GM19035 (cell line): ENCODE measurements at regions not wholly inside any gene's neighbourhood (a gene's known extent, or its start where the extent isn't known, plus 50 kb on each side); places are given as distances from the start of the nearest gene placed in this dataset.

Experiments
- ATAC-seq: cut with Tn5 transposase; IDR thresholded peaks from one replicate; pipeline ENCODE4 v1.9.1; 2021; ENCODE audit not compliant: unreplicated experiment

GRCh38 chr2:19300961-19301360, 57.5 kb downstream of the OSR1 start:
- no peak for ATAC-seq

- ATAC-seq = no peak
Observed at GRCh38 chr2:19299522-19299921, 58.9 kb downstream of the OSR1 start.

DNA sequence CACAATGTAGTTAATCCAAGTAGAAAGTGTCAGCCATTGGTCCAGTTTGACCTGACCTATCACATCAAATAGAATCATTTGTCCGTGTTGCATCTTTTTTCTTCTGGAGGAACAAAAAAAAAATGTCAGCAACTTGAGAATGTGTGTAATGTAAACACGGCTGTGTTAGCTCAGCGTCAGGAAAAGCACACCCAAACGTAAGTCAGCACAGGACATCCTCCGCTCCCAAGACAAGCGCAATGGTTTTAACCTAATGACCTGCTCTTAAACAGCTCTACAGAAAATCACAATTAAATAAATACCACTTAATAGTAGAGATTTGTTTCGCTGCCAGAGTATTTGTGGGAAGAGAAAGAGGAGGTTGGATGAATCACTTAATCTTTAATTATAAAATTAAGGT, 59.4 kb downstream of the OSR1 start:
- no peak for ATAC-seq

DNA sequence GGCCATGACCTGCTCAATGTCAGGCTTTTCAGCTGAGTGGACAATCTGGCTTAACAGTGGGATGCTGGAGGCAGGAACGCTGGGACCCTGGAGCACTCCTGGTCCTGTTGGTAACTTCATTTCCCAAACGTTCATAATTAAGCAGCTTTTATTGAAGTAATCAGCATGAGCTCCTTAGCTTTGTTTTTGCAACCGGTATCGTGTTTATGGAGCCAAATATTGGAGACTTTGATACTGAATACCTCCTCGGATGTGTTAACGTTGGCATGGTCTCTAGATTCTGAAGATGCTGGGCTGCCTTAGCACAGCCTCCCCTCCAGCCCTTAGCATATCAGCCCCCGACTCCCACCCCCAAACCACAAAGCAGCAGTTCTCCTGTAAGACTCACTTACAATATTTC, 60.7 kb downstream of the OSR1 start:
- no peak for ATAC-seq

GRCh38 chr2:19295998-19296502, 62.4 kb downstream of the OSR1 start:
- ATAC-seq = no peak

DNA sequence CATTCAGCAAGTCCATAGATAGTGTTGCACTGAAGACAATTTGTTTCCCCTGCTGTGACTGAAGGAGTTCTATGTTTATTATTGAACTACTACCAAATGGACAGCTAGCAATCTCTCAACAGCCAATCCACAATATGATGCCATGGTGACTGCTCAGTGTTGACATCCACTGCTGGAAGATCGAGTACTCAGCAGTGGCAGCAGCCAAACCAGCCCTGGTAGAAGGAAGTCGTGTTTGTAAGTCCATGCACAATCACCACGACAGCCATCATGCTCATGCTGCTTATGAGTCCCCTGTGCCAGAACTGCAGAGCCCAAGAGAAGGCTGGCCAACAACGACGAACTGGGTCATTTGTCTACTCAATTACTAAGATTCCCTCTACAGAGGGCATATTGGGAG, 66.4 kb downstream of the OSR1 start:
- no peak for ATAC-seq

DNA sequence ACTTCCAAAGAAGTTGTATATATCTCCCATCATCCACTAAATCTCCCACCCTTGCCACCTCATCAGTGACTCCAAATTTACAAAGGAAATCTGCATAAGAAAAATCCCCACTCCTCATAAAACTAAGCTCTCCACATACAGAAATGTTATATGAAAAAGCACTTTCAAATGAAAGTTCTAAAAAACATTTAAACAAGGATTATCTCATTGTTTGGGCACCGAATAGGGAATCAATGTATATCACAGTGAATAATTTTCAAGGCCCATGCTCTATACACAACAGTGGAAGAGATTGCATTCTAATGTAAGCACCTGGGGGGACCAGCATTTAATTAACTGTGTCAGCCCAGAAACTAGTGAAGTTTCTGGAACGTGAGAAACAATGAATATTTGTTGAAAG, 70.1 kb downstream of the OSR1 start:
- ATAC-seq = no peak

- ATAC-seq = no peak
Observed at GRCh38 chr2:19287324-19287723, 71.1 kb downstream of the OSR1 start.

DNA sequence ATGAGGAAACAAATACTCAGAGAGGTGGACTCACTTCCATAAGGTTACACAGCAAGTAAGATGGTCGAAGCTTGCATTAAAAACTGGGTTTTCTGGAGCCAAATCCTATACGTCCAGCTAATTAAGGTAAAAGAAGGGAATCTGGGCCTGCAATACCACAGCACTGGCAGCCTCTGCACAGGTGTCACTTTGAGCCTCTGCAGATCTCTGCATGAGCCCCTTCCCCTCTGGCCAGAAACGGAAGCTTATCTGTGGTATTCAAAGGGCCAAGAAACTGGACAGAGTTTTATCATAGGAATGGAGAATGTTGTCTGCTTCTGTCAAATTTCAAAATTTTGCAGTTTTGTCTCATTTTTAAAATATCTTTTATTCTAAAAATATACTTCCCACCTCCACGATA, 76.1 kb downstream of the OSR1 start:
- no peak for ATAC-seq

DNA sequence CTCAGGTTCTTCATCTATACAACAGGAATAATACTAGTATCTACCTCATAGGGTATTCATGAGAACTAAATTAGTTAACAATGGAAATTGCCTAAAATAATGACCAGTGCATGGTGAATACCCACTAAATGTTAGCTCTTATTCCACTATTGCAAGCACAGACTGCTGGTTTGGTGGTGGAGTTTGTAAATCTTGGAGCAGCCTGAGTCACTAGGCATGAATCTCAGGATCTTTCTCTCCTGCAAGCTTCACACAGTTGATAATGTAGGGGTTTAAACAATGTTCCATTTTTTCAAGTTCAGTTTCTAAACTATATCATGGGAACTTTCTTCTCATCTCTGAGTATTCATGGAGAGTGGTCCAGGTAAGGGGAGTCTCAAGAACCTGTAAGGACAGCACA, 84.0 kb downstream of the OSR1 start:
- ATAC-seq = no peak

GRCh38 chr2:19272941-19273470, 85.4 kb downstream of the OSR1 start:
- ATAC-seq = no peak

DNA sequence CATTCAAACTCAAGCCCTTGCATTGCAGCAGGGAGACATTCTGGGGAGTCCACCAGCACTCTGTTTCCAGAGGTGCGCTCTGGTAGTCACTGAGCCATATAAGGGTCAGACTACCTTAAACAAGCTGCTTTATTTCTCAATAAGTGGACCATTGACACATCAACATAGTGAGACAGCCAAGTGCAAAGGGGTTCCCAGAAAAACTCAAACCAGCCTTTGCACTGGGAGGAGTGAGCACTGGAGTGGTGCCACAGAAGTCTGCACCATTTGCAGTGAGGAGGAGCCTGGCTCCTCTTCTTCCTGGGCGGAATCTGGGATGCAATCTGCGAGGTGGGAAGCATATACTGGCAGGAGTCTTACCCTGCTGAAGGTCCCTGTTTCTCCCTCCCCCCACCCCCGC, 86.4 kb downstream of the OSR1 start:
- ATAC-seq = no peak

DNA sequence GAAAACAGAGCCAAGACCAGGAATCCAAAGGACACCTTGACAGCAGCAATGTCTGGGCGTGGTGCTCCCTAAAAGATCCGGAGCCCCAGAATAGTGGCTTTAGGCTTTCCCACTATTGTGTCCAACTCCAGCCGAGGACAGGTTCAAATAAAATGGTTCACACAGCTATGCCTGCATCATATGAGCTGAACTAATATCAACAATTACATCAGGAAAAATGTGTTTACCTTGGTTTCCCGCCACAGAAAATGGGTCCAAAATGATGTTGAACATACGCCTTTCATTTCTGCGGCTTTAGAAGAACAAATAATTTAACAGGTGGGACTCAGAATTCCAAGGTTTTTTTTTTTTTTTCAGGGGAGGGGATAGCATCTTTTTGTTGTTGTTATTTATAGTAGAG, 93.6 kb downstream of the OSR1 start:
- no peak for ATAC-seq

- no peak for ATAC-seq
Observed at GRCh38 chr2:19262150-19262549, 96.3 kb downstream of the OSR1 start.

- no peak for ATAC-seq
Observed at GRCh38 chr2:19261061-19261460, 97.4 kb downstream of the OSR1 start.

GRCh38 chr2:19256121-19256601, 102.3 kb downstream of the OSR1 start:
- ATAC-seq = no peak

GRCh38 chr2:19255481-19255880, 102.9 kb downstream of the OSR1 start:
- no peak for ATAC-seq

GRCh38 chr2:19251554-19251953, 106.9 kb downstream of the OSR1 start:
- ATAC-seq = no peak

DNA sequence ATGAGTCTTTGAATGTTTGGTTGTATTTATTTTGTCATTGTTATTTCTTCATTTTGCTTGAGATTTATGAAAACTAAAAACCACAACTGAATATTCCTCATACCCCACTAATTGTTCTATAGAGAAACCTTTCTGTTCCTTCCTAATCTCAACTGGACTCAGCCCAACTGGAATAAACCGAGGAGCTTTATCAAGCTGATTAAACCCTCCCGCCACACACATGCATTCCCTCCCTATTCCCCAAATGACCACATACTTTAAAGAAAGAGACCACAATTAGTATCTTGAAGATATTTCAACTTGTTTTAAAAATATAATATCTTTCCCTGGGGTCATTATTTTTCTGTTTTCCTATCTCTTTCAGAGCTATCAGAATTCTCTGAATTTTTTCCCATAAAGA, 107.5 kb downstream of the OSR1 start:
- no peak for ATAC-seq

DNA sequence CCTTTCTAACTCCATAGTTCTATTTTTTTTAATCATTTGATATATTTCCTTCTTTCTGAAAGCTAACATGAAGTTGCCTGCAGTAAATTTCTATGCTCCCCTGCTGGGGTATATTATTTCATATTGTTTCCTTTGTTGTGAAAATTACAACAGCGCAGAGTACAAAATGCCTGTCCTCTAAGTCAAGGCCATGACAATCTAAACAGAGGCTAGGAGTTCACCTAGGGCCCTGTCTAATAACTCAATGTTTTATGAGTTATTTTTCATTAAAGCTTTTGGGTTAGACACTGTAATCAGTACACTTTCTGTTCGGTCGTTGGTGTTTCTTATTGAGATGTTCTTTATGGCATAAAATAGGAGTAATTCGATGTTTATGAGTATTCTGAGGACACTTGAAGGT, 111.2 kb downstream of the OSR1 start:
- ATAC-seq = no peak

GRCh38 chr2:19246496-19246895, 111.9 kb downstream of the OSR1 start:
- no peak for ATAC-seq

DNA sequence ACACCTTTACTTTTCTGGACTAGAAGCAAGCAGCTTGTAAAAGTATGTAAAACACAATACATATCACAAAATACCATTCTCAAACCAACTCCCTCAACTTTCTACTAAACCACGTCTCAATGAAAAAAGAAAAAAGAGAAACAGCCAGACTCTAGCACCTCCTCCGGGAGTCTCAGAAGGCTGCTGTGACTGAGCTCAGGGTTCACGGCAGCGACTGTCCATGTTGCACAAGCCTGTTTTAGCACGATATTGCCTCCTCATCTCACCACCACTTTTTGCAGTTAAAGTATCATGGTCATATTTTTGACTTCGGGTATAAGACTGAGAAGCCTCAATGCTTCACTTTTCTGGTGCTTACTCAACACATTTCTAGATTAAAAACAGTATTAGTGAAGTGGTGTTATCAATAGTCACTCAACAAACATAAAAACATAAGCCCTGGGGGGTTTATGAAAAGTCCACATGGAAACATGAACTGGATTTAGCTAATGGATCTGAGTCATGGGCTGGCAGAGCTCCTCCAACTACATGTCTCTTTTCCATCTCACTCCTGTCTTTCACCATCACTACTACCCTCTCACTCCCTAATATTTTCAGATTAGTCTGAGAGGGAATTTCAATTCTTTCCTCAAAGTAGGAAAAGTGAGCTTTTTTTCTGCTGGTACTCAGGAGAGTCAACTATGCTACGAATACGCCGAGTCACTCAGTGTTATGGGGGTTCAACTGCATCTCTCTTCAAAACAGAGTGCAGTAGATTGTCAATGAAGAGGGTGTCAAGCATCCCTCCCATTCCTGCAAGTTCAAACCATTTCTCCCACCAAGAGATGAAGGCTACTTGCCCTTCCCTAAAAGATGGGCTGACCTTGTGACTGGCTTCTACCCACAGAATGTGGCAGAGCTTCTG, 113.7 kb downstream of the OSR1 start:
- ATAC-seq = no peak
